Central memory CD8-positive, alpha-beta T cell (primary cell): ENCODE measurements at regions not wholly inside any gene's neighbourhood (a gene's known extent, or its start where the extent isn't known, plus 50 kb on each side); places are given as distances from the start of the nearest gene placed in this dataset.

Source experiments
- ATAC-seq: fragments of 150-1000 bp; cut with Tn5 transposase; replicated peaks from 2 replicates; pipeline ENCODE4 v1.10.0; 2022; ENCODE audit warnings: mild to moderate bottlenecking, moderate FRiP score, moderate number of reproducible peaks; ENCODE audit not compliant: poor library complexity, severe bottlenecking; ENCODE audit errors: extremely low read depth
- DNase-seq, 2 donors: peaks; one replicate each; pipeline ENCODE4 v3.0.0; 2021; ENCODE audit warnings: low spot score in 2 of 2
- H3K27ac Mint-ChIP-seq: one replicate; pipeline ENCODE4 v1.8.0; 2022; ENCODE audit warnings: low read depth, mild to moderate bottlenecking, moderate library complexity, mixed read lengths
- H3K27me3 Mint-ChIP-seq: one replicate; pipeline ENCODE4 v1.8.0; 2022; ENCODE audit warnings: mixed read lengths
- H3K36me3 Mint-ChIP-seq: one replicate; pipeline ENCODE4 v1.8.0; 2022; ENCODE audit warnings: mild to moderate bottlenecking, moderate library complexity, mixed read lengths; ENCODE audit not compliant: insufficient read depth
- H3K4me1 Mint-ChIP-seq: one replicate; pipeline ENCODE4 v1.8.0; 2022; ENCODE audit warnings: mixed read lengths
- H3K4me3 Mint-ChIP-seq: one replicate; pipeline ENCODE4 v1.8.0; 2022; ENCODE audit warnings: mild to moderate bottlenecking, moderate library complexity, mixed read lengths
- H3K9me3 Mint-ChIP-seq: one replicate; pipeline ENCODE4 v1.8.0; 2022; ENCODE audit warnings: mixed read lengths

DNA sequence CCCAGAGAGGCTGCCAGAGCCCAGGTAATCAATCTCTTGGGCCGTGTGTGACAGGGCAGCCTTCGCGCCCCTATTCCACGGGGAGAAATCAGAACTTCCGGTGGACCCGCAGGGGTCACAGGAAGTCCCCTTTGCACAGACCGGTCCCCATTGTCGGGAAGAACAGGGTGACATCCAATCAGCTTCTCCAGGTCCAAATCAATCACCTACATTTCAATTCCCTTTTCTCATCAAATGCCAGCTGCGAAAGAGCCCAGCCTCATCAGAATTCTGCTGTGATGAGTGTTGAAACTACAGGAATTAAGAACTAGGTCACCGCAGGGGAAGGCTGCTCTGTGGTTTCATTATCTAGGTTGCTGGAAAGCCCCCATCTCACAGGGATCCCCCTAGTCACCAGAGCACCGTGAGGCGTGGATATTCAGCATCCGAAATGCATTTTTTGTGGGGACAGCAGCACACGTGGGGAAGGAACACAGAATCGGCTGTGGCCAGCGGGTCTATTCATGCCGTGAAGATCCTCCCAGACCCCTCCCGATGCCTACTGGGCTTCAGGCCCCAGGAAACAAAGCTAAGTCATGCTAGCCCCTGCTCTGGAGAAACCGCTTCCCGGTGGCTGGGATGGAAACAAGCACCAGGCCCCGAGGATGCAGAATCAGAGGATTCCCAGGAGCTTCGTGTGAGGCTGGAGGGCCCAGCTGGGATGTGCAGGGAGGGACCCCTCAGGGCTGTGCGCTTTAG lies 193.7 kb upstream of the ID2 start:
- no peaks in the 10 kb centered on the region for H3K9me3 Mint-ChIP-seq
- H3K4me3 Mint-ChIP-seq = peak overlapping the region; percentile 79
- no peaks in the 10 kb centered on the region for H3K27me3 Mint-ChIP-seq
- H3K36me3 Mint-ChIP-seq = peaks cover 2% of the 10 kb centered on the region
- peak overlapping the region; percentile 98 for H3K27ac Mint-ChIP-seq
- H3K4me1 Mint-ChIP-seq = peaks cover 41% of the 10 kb centered on the region
- DNase-seq = peak; percentile 41 to 76
- ATAC-seq = peak; percentile 93

DNA sequence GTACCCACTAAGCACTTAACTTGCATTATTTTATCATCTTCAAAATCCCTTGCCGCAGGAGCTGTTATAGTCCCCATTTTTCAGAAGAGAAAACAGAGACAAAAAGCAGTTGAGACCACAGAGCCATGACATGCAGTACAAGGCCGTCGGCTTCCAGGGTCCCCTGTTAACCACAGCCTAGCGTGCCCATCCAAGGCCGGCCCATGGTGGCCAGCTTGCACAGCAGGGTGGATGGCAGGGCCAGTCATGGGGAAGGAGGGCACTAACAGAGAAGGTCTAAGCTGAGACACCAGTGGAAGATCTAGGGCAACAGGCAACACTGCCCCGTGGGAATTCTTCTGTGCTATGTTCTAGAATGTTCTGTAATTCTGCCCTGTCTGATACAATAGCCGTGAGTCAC lies 192.6 kb upstream of the ID2 start:
- DNase-seq (no peak), ATAC-seq (no peak)
- Mint-ChIP-seq H3K4me3 (peak overlapping the region; percentile 79), H3K9me3 (no peaks in the 10 kb centered on the region), H3K27me3 (no peaks in the 10 kb centered on the region), H3K4me1 (peaks cover 39% of the 10 kb centered on the region), H3K36me3 (peaks cover 2% of the 10 kb centered on the region), H3K27ac (peak overlapping the region; percentile 98)

DNA sequence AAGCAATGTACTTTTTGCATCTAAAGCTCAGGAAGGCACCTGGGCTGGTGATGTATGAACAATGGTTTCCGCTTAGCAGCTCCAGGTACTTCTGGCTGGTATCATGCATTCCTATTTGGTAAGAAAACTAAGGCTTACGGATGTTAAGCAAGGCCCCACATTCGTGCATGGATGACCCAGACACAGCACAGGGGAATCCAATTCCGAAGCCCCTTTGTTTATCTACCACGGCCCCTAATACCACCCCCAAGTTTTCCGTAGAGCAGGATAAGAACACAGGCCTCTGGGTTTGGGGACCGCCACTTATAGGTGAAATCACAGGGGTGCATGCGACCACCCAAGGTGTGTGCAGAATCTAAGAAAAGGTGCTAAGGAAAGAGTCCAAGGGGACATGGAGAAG lies 192.1 kb upstream of the ID2 start:
- ATAC-seq (no peak), DNase-seq (no peak)
- no peaks in the 10 kb centered on the region for H3K9me3 Mint-ChIP-seq
- peaks cover 2% of the 10 kb centered on the region for H3K36me3 Mint-ChIP-seq
- H3K4me3 Mint-ChIP-seq = no peak overlapping the region
- H3K27me3 Mint-ChIP-seq = no peaks in the 10 kb centered on the region
- no peak overlapping the region for H3K27ac Mint-ChIP-seq
- H3K4me1 Mint-ChIP-seq = peaks cover 41% of the 10 kb centered on the region

DNA sequence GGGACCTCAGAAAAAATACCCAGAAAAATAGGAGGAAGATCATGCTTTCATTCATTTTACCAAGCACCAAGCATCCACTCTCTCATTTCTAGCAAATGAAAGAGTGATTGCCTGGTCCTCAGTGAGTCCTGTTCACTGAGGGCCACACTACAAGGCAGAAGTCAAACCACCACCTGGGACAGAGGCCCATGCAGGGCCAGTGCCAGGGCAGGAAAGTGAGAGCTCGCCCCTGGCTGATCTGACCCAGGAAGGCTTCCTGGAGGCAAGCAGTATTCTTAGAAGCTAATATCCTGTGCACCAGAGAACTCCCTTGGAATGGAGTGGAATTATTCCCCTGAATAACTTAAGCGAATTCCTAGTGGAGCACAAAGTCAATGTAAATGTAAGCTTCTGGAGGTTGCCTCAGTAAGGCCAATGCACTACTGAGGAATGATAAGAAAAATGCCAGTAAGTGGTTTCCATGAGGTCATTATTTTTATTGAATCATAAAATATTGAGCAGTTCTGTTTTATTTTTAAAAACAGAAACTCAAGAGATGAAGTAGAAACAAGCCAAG lies 191.6 kb upstream of the ID2 start:
- H3K4me3 Mint-ChIP-seq = no peak overlapping the region
- no peaks in the 10 kb centered on the region for H3K27me3 Mint-ChIP-seq
- DNase-seq (no peak), ATAC-seq (no peak)
- peaks cover 2% of the 10 kb centered on the region for H3K36me3 Mint-ChIP-seq
- no peak overlapping the region for H3K27ac Mint-ChIP-seq
- H3K9me3 Mint-ChIP-seq = no peaks in the 10 kb centered on the region
- H3K4me1 Mint-ChIP-seq = peaks cover 43% of the 10 kb centered on the region

DNA sequence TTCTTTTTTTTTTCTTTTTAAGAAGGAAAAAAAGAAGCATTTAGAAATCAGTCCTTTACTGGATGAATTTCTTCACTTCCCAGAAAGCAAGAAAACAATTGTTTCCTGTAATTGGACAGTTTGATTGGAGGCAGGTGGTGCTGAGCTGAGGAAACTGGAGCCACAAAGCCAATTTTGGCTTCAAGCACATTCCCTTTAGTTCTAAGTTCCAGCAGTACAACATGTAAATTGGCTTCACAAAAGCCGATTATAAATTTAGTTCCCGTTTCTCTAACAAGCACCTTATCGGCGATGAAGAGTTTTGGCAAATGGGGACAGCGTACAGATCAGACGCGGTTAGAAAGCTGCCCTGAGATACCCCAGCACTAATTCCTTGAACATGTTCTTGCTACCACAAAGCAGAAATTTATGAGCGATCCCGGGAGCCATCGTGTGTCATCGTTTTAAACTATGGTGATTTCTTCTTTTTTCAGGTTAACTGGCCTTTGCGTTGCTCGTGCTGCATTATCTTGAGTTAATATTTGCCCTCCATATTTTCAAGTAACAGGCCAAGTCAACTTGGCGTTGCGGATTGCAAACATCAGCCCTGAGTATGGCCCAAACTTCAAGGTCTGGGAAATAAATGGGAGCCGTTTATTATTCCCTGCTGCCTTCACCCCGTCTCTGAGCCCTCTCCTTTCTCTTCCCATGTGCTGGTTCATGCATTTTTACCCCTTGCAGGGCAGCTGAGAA lies 190.4 kb upstream of the ID2 start:
- Mint-ChIP-seq H3K9me3 (no peaks in the 10 kb centered on the region), H3K36me3 (peaks cover 2% of the 10 kb centered on the region), H3K27ac (no peak overlapping the region), H3K27me3 (no peaks in the 10 kb centered on the region), H3K4me1 (peaks cover 45% of the 10 kb centered on the region), H3K4me3 (no peak overlapping the region)
- ATAC-seq (no peak), DNase-seq (no peak)

DNA sequence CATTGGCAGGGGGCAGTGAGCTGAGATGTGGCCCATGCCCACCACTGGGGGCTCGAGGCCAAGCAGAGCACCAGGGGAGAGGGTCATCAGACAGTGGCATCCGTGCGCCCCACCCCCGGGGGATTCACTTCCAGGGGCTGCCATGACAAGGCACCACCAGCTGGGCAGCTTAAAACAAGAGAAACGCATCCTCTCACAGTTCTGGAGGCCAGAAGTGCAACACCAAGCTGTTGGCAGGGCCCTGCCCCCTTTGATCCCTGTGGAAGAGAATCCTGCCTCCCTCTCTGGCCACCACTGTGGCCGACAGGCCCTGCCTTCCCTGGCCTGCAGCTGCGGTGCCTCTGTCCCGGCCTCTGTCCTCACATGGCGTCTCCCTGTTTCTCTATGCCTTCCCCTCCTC lies 187.7 kb upstream of the ID2 start:
- Mint-ChIP-seq H3K27ac (no peak overlapping the region), H3K36me3 (no peaks in the 10 kb centered on the region), H3K4me1 (peaks cover 30% of the 10 kb centered on the region), H3K9me3 (no peaks in the 10 kb centered on the region), H3K27me3 (no peaks in the 10 kb centered on the region), H3K4me3 (no peak overlapping the region)
- ATAC-seq (no peak), DNase-seq (no peak)

DNA sequence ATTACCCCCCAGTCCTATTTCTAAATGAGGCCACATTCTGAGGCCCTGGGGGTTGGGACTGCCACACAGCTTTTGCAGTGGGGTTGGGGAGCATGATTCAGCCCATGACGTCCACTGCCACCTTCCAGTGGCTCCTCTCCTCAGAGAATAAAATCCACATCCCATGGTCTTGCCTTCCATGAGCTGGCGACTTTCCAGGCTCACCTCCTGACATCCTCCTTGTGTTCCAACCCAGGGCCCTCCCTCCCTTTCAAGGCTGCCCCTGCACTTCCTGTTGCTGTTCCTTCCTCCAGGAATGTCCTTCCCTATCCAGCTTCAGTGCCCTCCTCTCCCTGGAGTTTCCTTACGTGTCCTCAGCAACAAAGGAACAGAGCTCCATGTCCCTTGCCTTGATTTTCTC lies 187.3 kb upstream of the ID2 start:
- H3K9me3 Mint-ChIP-seq = no peaks in the 10 kb centered on the region
- no peak overlapping the region for H3K27ac Mint-ChIP-seq
- no peak overlapping the region for H3K4me3 Mint-ChIP-seq
- H3K36me3 Mint-ChIP-seq = no peaks in the 10 kb centered on the region
- H3K27me3 Mint-ChIP-seq = no peaks in the 10 kb centered on the region
- H3K4me1 Mint-ChIP-seq = peaks cover 30% of the 10 kb centered on the region
- ATAC-seq (no peak), DNase-seq (no peak)

DNA sequence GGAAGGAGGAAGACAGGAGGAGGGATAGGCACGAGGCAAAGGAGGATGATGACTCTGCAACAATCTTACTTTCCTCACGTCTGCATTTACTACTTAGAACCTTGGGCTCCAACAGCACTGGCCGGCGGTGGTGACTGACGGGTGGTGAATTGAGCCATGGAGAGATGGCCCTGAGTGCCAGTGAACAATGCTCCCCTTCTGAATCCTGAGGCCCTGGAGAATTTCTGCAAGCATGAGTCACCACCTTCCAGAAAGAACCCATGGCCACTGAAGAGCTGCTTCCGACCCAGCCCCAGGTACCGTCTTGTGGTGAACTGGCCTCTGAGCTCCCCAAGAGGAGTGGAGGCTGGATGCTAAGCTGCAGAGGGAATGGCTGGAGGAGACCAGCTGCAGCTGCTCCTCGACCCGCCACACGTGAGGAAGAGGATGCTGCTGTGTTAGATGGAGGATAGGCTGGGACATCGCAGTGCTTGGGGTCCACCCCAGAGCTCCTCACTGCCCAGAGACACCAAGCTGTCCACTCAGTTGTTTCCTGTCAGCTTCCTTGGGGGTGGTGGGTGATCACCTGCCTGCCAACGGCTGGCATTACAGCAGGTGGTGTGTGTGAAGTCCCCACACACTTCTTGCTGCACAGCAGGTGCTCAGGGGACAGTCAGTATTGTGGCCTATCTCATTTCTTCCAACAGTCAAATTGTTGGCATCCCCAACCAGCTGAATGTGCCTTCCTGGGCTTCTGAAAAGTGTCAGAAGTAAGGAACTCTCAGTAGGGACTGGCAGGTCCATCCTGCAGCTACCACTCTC lies 186.5 kb upstream of the ID2 start:
- Mint-ChIP-seq H3K4me3 (no peak overlapping the region), H3K9me3 (no peaks in the 10 kb centered on the region), H3K27ac (no peak overlapping the region)

DNA sequence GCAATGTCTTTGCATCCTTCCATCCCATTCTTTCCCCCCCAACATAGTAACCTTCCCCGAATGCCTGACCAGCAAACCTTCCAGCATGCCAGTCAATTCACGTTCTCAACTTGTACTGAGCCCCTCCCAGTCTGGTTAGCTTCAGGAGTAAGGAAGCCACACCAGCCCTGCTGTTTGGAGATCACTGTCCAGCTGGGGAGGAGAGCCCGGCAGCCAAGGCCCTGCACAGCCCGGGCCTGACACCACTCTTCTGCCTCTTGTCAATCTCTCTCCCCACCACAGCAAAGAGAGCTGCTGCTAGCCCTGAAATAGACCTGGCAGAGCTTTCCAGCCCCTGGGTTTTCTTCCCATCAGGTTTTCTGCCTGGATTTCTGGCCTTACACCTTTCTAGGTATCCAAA lies 185.8 kb upstream of the ID2 start:
- Mint-ChIP-seq H3K27ac (no peak overlapping the region), H3K9me3 (no peaks in the 10 kb centered on the region), H3K27me3 (no peaks in the 10 kb centered on the region), H3K4me3 (no peak overlapping the region), H3K36me3 (no peaks in the 10 kb centered on the region), H3K4me1 (peaks cover 30% of the 10 kb centered on the region)
- ATAC-seq = no peak
- DNase-seq = no peak

More for the DNA sequence above, 186.5 kb upstream of the ID2 start:
- ATAC-seq = no peak
- peaks cover 30% of the 10 kb centered on the region for H3K4me1 Mint-ChIP-seq
- no peaks in the 10 kb centered on the region for H3K27me3 Mint-ChIP-seq
- no peak for DNase-seq
- H3K36me3 Mint-ChIP-seq = no peaks in the 10 kb centered on the region

DNA sequence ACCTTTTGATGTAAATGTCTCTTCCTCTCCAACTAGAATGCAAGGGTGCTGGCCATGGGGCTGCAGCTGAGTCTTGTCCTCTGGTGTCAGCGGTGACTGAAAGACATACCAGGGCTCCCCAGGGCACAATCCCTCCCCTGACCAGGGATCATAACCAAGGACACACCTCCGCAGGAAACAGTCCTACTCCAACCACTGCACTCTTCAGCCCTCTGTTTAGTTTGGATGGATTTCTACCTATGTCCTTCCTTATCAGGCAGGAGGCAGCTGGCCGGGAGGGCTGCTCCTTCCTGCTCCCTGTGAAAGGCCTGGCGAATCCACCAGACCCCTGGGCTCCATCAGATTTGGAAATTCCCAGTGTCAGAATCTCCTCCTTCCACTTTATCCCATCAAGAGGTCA lies 185.2 kb upstream of the ID2 start:
- H3K9me3 Mint-ChIP-seq = no peaks in the 10 kb centered on the region
- H3K4me3 Mint-ChIP-seq = no peak overlapping the region
- peaks cover 30% of the 10 kb centered on the region for H3K4me1 Mint-ChIP-seq
- H3K27ac Mint-ChIP-seq = no peak overlapping the region
- ATAC-seq (no peak), DNase-seq (no peak)
- H3K36me3 Mint-ChIP-seq = no peaks in the 10 kb centered on the region
- H3K27me3 Mint-ChIP-seq = no peaks in the 10 kb centered on the region

DNA sequence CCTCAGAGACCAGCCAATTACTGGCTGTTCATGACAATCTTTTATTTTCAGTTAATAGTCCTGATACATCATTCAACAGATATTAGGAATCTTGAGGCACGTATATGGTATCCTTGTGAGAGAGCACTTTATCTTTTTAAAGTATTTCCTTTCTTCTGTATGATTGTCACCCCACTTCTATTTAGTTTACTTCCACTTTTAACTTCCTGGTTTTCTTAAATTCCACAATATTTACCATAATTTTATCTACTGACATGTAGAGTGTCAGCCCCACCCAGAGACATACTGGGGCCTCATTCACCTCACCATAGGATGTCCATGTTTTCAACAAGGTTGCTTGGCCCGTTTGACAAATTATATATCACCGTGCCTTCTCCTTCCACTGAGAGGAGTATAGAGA lies 182.9 kb upstream of the ID2 start:
- DNase-seq (no peak), ATAC-seq (no peak)
- no peaks in the 10 kb centered on the region for H3K9me3 Mint-ChIP-seq
- peaks cover 30% of the 10 kb centered on the region for H3K4me1 Mint-ChIP-seq
- H3K36me3 Mint-ChIP-seq = no peaks in the 10 kb centered on the region
- no peaks in the 10 kb centered on the region for H3K27me3 Mint-ChIP-seq
- H3K4me3 Mint-ChIP-seq = no peak overlapping the region
- no peak overlapping the region for H3K27ac Mint-ChIP-seq

DNA sequence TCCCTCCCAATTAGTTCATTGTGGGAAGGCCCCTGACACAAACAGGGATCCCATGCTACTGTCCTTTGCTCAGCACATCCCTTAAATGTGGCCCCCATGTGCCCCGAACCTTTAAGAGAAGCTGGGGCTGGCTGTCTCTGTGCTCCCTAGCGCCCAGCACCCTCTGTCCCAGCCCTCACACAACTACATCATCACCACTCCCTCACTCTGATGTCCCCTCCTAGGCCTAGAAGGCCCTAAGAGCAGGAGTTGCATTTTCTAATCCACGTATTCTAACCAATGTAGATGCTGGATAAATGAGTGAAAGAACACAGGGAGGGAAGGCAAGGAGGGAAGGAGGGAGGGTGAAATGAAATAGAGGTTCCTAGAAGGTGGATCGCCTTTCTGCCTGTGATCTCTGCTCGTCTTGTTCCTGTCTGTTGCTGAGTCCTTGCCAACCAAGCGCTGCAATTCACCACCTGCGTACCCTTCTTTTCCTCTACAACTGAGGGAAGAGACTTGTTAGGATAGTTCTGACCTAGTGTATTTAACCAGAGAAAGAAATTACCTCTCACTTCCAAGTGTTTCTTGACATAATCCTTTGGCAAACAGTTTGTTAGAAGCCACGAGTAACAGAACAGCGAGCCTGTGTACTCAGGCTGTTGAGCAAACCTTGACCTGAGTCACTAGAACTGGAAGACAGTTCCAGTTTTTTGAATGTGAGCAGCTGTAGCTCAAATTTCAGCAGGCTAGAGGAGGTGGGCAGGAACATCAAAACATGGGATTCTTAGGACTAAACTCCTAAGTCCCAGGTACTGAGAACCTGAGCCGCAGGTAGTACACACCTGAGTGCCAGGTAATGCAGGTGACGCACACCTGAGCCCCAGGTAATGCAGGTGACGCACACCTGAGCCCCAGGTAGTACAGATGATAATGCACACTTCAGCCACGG lies 181.5 kb upstream of the ID2 start:
- H3K4me3 Mint-ChIP-seq = no peak overlapping the region
- ATAC-seq (no peak), DNase-seq (no peak)
- H3K9me3 Mint-ChIP-seq = no peaks in the 10 kb centered on the region
- no peak overlapping the region for H3K27ac Mint-ChIP-seq
- no peaks in the 10 kb centered on the region for H3K36me3 Mint-ChIP-seq
- H3K4me1 Mint-ChIP-seq = peaks cover 20% of the 10 kb centered on the region
- H3K27me3 Mint-ChIP-seq = no peaks in the 10 kb centered on the region
